NOMO-1 (cell line): ENCODE measurements at regions not wholly inside any gene's neighbourhood (a gene's known extent, or its start where the extent isn't known, plus 50 kb on each side); places are given as distances from the start of the nearest gene placed in this dataset.

Source experiments
- DNase-seq, 2 experiments: peaks; one replicate each; lab custom pipeline; 2025; ENCODE audit not compliant: unreplicated experiment in 2 of 2; lab: John Stamatoyannopoulos, UW

- no peak for DNase-seq
Measured at GRCh38 chr13:34587576-34587975, 354.5 kb upstream of the NBEA start.

- no peak for DNase-seq
Measured at GRCh38 chr13:34588362-34588761, 353.7 kb upstream of the NBEA start.

- no peak for DNase-seq
Measured at GRCh38 chr13:34589581-34589980, 352.5 kb upstream of the NBEA start.

GRCh38 chr13:34591129-34591528 lies 350.9 kb upstream of the NBEA start:
- DNase-seq, result no peak

- no peak for DNase-seq
Measured at GRCh38 chr13:34591900-34592529, 350.1 kb upstream of the NBEA start.

GRCh38 chr13:34593658-34594057 lies 348.4 kb upstream of the NBEA start:
- DNase-seq, result no peak

GRCh38 chr13:34594507-34594906 lies 347.6 kb upstream of the NBEA start:
- no peak for DNase-seq

GRCh38 chr13:34608331-34608730 lies 333.7 kb upstream of the NBEA start:
- no peak for DNase-seq

- DNase-seq, result no peak
Measured at GRCh38 chr13:34611671-34612070, 330.4 kb upstream of the NBEA start.

- DNase-seq, result no peak
Measured at GRCh38 chr13:34617473-34618083, 324.5 kb upstream of the NBEA start.

GRCh38 chr13:34618654-34619053 lies 323.4 kb upstream of the NBEA start:
- no peak for DNase-seq

GRCh38 chr13:34619326-34619725 lies 322.7 kb upstream of the NBEA start:
- DNase-seq, result no peak

GRCh38 chr13:34620074-34620850 lies 321.8 kb upstream of the NBEA start:
- DNase-seq, result no peak

- no peak for DNase-seq
Measured at GRCh38 chr13:34620862-34621261, 321.2 kb upstream of the NBEA start.

- no peak for DNase-seq
Measured at GRCh38 chr13:34623331-34623730, 318.7 kb upstream of the NBEA start.

GRCh38 chr13:34627509-34628208 lies 314.4 kb upstream of the NBEA start:
- no peak for DNase-seq

GRCh38 chr13:34628209-34628682 lies 313.8 kb upstream of the NBEA start:
- no peak for DNase-seq

- DNase-seq, result no peak
Measured at GRCh38 chr13:34634448-34634847, 307.6 kb upstream of the NBEA start.

GRCh38 chr13:34637138-34637537 lies 304.9 kb upstream of the NBEA start:
- DNase-seq, result no peak

- DNase-seq, result no peak
Measured at GRCh38 chr13:34637636-34638035, 304.4 kb upstream of the NBEA start.

- DNase-seq, result no peak
Measured at GRCh38 chr13:34638897-34639296, 303.2 kb upstream of the NBEA start.
